ENCODE measurements at regions not wholly inside any gene's neighbourhood (a gene's known extent, or its start where the extent isn't known, plus 50 kb on each side); places are given as distances from the start of the nearest gene placed in this dataset.
A peak's percentile ranks its signal among the peaks of the same experiment; 100 is the strongest.

DNA sequence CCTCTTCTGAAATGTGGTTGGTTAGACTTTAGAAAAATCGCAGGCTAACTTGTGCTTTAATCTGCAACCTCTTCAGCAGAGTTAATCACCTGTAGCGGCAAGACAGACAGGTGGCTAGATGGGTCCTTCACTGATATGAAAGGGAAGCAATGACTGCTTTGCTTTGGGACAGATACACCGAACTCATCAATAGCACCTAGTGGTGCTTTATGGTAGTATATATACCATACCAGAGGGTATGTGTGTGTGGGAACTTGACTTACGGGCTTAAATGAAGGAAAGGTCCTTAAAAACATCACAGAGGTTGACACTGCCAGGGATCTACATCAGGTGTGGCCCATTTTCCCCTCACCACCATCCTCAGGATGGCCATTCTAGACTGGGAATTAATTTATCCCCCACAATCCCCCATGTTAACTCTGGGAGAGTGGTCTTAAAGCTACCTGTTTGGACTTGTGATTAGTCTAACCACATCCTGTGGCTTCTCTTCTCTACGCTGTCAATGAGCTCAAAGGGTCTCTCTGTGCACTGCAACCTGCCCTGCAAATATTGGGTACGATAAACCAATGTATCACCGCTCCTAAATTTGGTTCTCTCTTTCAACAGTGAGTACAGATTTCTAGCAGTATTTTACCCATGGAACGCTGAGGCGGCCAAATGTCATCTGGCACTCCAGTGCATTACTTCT is 162.7 kb downstream of the SIPA1L2 start:
- Histone ChIP-seq H3K4me3 (ENCODE audit: insufficient read depth, low read depth, low read length) (no peak overlapping the region), H3K36me3 (replicated peaks; ENCODE audit: control insufficient read depth, insufficient read depth, low read length) (no peaks in the 10 kb centered on the region; the same call in 1 of the 2 replicates), H3K27me3 (ENCODE audit: control insufficient read depth, insufficient read depth, low read length) (peaks cover 2% of the 10 kb centered on the region; the same call in 1 of the 2 replicates)
- no peak for DNase-seq

DNA sequence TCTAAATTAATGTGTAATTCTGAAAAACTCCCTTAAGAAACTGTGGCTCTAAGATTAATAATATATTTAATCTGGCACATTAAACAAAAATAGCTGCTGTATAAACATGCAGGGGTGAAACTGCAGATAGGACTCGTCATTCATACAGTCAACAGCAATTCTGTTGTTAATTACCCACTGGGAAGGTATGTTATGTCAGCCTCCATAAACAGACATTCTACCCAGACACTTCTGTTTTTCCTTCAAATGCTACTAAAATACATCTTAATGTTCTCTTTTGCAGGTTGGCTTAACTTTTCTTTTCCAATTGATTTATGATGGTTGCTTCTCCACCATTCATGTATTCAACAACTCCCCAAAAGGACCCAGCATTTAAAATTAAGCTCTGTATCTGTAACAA is 165.6 kb downstream of the SIPA1L2 start:
- no peak overlapping the region for H3K4me3 ChIP-seq (ENCODE audit: insufficient read depth, low read depth, low read length)
- no peaks in the 10 kb centered on the region; the same call in 1 of the 2 replicates for H3K36me3 ChIP-seq (replicated peaks; ENCODE audit: control insufficient read depth, insufficient read depth, low read length)
- DNase-seq, result no peak
- peaks cover 2% of the 10 kb centered on the region; the same call in 1 of the 2 replicates for H3K27me3 ChIP-seq (ENCODE audit: control insufficient read depth, insufficient read depth, low read length)

DNA sequence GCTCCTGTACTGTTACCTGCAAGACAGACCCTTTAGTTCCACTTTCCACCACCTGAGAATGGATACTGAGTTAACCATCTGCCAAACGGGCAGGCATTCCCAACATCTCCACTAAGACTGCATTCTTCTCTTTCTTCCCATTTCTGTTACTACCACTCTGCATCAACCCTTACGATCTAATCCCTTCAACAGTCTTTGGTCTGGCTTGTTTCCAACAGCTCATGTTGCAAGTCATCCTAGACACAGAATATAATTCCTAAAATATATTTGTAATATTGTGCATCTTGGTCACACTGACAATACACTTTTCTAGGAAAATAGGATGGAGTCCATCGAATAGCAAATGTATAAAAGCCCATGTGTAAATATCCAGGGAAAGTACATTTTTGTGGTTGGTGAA is 166.7 kb downstream of the SIPA1L2 start:
- no peak for DNase-seq
- no peaks in the 10 kb centered on the region; the same call in 1 of the 2 replicates for H3K36me3 ChIP-seq (replicated peaks; ENCODE audit: control insufficient read depth, insufficient read depth, low read length)
- no peaks in the 10 kb centered on the region; the same call in 1 of the 2 replicates for H3K27me3 ChIP-seq (ENCODE audit: control insufficient read depth, insufficient read depth, low read length)
- H3K4me3 ChIP-seq (ENCODE audit: insufficient read depth, low read depth, low read length), result no peak overlapping the region

DNA sequence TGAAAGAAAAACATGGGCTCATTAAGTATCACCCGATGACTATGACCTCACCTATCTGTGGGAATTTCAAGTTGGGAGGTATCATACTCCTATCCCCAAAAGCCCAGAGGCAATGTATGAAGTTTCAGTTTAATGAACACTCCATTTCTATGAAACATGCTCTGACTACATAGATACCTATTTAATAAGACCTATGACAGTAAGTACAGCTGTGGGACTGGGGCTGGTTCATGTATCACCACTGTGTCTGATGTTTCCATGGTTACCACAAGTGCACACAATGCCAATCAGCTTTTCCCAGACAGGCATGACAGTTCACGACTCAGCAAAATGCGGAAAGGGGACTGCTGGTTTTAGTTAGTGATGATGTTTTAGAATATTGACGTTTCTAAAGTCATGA is 167.7 kb downstream of the SIPA1L2 start:
- Histone ChIP-seq H3K36me3 (replicated peaks; ENCODE audit: control insufficient read depth, insufficient read depth, low read length) (no peaks in the 10 kb centered on the region; the same call in 1 of the 2 replicates), H3K27me3 (ENCODE audit: control insufficient read depth, insufficient read depth, low read length) (no peaks in the 10 kb centered on the region; the same call in 1 of the 2 replicates), H3K4me3 (ENCODE audit: insufficient read depth, low read depth, low read length) (no peak overlapping the region)
- DNase-seq, result no peak

DNA sequence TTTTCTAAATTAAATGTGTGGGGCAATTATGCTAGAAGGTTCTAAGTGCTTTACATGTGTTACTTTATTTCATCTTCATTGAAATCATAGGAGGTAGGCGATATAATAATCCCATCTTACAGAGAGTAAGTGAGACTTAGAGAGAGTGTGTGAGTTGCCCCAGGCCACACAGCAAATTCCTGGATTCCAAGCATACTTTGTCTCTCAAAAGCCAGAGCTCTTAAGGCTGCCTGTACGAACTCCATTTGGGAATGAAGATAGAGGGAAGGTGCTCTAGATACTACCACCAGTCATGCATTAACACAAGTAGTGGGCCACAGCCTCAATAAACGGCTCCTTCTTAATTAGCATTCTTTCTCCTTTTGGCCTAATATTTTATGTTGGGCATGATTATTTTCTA is 170.1 kb downstream of the SIPA1L2 start:
- no peak overlapping the region for H3K4me3 ChIP-seq (ENCODE audit: insufficient read depth, low read depth, low read length)
- DNase-seq, result peak; percentile 46
- no peaks in the 10 kb centered on the region; the same call in 1 of the 2 replicates for H3K36me3 ChIP-seq (replicated peaks; ENCODE audit: control insufficient read depth, insufficient read depth, low read length)
- no peaks in the 10 kb centered on the region for H3K27me3 ChIP-seq (ENCODE audit: control insufficient read depth, insufficient read depth, low read length)

DNA sequence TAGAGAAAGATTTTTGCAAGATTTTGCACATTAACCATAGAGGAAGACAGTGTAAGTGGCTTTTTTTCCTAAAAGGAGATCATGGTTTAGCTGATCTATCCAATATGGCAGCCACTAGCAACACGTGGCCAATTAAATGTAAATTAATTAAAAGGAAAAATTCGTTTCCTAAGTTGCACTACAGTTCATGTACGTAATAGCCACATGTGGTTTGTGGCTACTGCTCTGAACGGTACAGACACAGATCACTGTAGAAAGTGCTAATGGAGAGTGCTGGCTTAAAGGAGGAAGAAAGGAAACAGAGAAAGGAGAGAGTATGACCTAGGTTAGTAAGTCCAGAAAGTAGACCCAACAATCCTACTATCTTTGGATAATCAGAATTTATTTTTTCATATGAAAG is 170.8 kb downstream of the SIPA1L2 start:
- H3K36me3 ChIP-seq (replicated peaks; ENCODE audit: control insufficient read depth, insufficient read depth, low read length), result no peaks in the 10 kb centered on the region
- DNase-seq, result no peak
- no peaks in the 10 kb centered on the region for H3K27me3 ChIP-seq (ENCODE audit: control insufficient read depth, insufficient read depth, low read length)
- H3K4me3 ChIP-seq (ENCODE audit: insufficient read depth, low read depth, low read length), result no peak overlapping the region

DNA sequence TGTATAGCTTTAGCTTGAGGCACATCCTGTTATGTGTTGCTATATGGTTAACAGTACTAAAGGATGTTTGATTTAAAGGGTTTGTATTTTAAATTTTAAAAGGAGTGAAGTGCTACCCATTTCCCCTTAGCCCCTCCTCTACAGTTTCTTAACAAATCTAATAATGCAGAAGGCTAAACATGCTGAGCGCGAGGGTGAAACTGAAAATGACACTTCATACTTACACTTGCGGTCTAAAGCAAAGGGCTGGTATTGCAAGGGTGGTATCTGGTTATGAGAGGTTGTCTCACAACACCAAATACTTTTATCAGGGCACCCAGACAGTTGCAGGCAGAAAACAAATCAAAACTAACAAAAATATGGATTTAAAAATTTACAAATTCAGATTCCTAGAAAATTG is 172.3 kb downstream of the SIPA1L2 start:
- DNase-seq, result no peak
- no peak overlapping the region for H3K4me3 ChIP-seq (ENCODE audit: insufficient read depth, low read depth, low read length)

DNA sequence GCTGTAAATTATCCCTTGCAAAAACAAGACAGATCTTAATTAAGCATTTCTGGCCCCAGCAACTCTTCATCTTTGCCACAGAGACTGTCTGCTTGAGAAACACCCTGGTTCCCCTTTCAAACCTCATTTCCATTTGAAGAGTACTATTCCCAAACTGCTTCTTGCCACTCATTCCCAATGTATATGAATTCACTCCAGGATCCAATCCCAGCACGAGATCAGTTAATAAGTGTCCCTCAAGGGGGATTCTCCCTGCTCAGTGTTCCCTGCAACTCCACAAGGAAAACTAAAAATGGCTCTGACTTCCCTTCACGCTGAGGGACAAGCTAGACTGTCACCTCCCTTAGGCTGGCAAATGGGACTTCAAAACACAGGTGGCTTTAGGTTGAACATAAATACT is 173.2 kb downstream of the SIPA1L2 start:
- Histone ChIP-seq H3K4me3 (ENCODE audit: insufficient read depth, low read depth, low read length) (no peak overlapping the region), H3K36me3 (replicated peaks; ENCODE audit: control insufficient read depth, insufficient read depth, low read length) (no peaks in the 10 kb centered on the region), H3K27me3 (ENCODE audit: control insufficient read depth, insufficient read depth, low read length) (no peaks in the 10 kb centered on the region)
- peak; percentile 41 for DNase-seq

More for the DNA sequence above, 172.3 kb downstream of the SIPA1L2 start:
- Histone ChIP-seq H3K27me3 (ENCODE audit: control insufficient read depth, insufficient read depth, low read length) (no peaks in the 10 kb centered on the region), H3K36me3 (replicated peaks; ENCODE audit: control insufficient read depth, insufficient read depth, low read length) (no peaks in the 10 kb centered on the region)

DNA sequence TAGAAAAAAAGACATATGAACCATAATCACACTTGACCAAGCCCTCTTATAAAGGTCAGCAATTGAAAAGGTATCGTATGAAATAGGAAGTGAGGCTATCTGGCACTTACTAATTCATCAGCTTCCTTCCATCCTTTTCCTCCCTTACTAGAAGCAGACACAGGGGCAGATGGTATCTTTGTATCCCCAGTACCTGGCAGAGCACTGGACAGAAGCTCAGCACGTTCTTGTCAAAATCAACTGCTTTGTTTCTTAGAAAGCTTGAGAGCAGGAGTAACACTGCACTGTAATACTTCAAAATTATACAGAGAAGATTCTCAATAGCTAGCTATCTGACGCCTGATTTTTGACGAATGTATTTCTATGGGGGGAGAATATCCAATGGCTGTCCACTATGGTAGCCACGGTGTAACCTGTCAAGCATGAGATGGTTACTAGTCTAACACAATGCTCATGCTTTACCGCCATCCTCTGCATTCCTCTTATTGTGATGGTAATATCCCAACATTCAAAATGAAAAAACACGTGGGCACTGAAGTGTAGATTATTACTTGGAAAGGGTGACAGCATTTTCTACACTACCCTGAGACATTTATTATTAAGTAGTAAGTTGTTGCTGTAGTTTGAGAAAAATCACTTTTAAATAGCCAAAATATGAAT is 175.6 kb downstream of the SIPA1L2 start:
- Histone ChIP-seq H3K36me3 (replicated peaks; ENCODE audit: control insufficient read depth, insufficient read depth, low read length) (no peaks in the 10 kb centered on the region), H3K27me3 (ENCODE audit: control insufficient read depth, insufficient read depth, low read length) (no peaks in the 10 kb centered on the region), H3K4me3 (ENCODE audit: insufficient read depth, low read depth, low read length) (no peak overlapping the region)
- peak; percentile 61 for DNase-seq

DNA sequence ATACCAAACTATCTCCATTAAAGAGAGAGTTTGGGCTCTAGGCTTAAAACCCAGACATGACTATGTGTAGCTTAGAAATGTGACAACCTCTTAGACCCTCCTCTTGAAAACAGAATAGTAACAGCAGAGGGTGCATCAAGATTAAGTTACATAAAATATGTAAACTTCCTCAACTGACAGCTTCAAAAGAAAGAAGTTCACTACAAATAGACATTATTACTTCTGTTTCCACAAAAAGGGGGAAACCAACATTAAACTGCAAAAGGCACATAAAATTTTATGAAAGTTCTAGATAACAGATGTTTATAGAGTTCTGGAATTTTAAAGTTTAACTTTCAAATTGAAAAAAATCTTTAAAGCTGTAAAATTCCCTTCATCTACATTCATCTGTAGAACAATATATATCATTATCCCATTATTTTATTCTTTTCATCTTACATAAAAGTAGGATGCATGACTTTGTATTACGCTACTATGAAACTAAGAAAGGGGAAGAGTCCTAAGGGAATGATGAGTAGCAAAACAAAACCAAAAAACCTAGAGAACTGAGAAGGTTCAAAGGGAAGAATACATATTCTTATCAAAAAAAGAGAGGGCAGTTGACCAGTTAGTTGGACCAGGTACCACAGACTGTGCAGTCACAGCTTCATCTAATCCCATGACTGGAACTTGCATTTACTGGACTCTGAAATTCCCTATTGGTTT is 177.0 kb downstream of the SIPA1L2 start:
- Histone ChIP-seq H3K36me3 (replicated peaks; ENCODE audit: control insufficient read depth, insufficient read depth, low read length) (no peaks in the 10 kb centered on the region), H3K27me3 (ENCODE audit: control insufficient read depth, insufficient read depth, low read length) (no peaks in the 10 kb centered on the region), H3K4me3 (ENCODE audit: insufficient read depth, low read depth, low read length) (no peak overlapping the region)
- DNase-seq, result no peak

DNA sequence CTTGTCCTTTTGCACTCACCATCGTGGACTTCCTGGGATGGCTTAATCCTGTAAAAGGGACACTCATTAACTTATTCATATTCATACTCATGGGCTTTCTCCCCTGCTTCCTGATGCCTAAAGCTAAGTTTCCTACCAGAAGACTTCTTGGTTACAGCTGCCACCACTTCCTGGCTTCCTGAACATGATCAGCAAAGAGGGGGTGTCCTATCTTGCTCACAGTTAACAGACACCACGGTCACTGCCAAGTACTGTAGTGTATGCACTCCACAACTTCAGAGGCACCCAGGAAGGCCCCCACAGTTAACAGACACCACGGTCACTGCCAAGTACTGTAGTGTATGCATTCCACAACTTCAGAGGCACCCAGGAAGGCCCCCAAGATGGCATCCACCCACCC is 177.8 kb downstream of the SIPA1L2 start:
- Histone ChIP-seq H3K4me3 (ENCODE audit: insufficient read depth, low read depth, low read length) (no peak overlapping the region), H3K36me3 (replicated peaks; ENCODE audit: control insufficient read depth, insufficient read depth, low read length) (no peaks in the 10 kb centered on the region), H3K27me3 (ENCODE audit: control insufficient read depth, insufficient read depth, low read length) (no peaks in the 10 kb centered on the region)
- no peak for DNase-seq

DNA sequence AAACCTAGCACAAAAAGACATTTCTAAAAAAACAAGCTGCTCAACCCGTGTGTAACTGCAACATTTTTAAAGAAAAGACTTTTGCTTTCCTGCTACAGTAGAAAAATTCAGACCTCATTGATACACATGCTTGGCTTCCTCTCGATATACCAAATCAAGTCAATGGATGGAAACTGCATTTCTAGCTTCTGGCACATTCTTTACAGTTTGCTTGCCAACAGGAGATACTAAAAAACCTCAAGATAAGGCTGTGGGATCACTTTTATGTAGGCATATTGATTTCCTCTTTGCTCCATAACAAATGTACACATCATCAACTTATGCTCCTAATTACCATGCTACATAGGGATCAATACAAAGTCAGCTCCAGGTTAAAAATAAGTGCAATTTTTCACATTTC is 178.4 kb downstream of the SIPA1L2 start:
- Histone ChIP-seq H3K27me3 (ENCODE audit: control insufficient read depth, insufficient read depth, low read length) (no peaks in the 10 kb centered on the region), H3K36me3 (replicated peaks; ENCODE audit: control insufficient read depth, insufficient read depth, low read length) (no peaks in the 10 kb centered on the region), H3K4me3 (ENCODE audit: insufficient read depth, low read depth, low read length) (no peak overlapping the region)
- DNase-seq, result no peak

DNA sequence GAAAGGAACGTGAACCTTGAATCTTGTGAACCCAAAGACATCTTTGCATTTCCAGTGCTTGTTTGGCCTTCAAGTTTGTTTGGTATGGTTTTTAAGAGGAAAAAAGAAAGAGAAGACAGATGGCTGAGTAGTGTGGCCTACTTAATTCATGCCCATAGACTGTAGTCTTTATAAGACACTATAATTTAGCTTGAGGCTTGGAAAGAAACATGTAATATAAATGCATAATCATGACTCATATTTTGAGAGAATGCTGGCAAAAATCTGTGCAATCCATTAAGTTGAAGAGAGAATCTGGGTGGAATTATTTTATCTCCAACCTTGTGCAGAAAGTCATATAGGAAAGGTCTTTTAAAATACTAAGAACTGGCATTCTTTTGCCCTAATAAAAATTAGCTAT is 179.3 kb downstream of the SIPA1L2 start:
- DNase-seq, result no peak
- Histone ChIP-seq H3K4me3 (ENCODE audit: insufficient read depth, low read depth, low read length) (no peak overlapping the region), H3K27me3 (ENCODE audit: control insufficient read depth, insufficient read depth, low read length) (no peaks in the 10 kb centered on the region), H3K36me3 (replicated peaks; ENCODE audit: control insufficient read depth, insufficient read depth, low read length) (no peaks in the 10 kb centered on the region)

DNA sequence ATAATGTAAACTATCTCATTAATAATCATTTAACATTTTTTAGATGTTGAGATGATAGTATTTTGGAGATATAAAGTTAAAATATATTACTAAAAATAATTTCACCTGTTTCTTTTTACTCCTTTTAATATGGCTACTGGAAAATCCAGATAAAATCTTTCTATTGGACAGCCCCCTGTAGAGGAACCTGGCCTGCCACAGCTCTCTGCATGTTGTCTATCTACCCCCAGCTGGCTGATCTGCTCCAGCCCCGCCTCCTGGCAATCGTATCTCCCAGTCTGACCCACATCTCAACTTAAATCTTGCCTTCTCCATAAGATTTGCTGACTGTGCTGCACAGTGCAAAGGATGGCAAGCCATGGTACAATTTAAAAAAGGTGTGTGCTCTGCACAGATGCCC is 182.8 kb downstream of the SIPA1L2 start:
- no peaks in the 10 kb centered on the region for H3K36me3 ChIP-seq (replicated peaks; ENCODE audit: control insufficient read depth, insufficient read depth, low read length)
- DNase-seq, result no peak
- no peaks in the 10 kb centered on the region for H3K27me3 ChIP-seq (ENCODE audit: control insufficient read depth, insufficient read depth, low read length)
- H3K4me3 ChIP-seq (ENCODE audit: insufficient read depth, low read depth, low read length), result no peak overlapping the region

All from H7 (cell line).